AG08395 (cell line): ENCODE measurements at regions not wholly inside any gene's neighbourhood (a gene's known extent, or its start where the extent isn't known, plus 50 kb on each side); places are given as distances from the start of the nearest gene placed in this dataset.

ENCODE experiments used
- DNase-seq: peaks from one replicate; pipeline ENCODE4 v3.0.0; 2012; ENCODE audit warnings: mixed read lengths, low spot score

GRCh38 chr6:111958534-111958933 is 85.3 kb upstream of the FYN start:
- no peak for DNase-seq

GRCh38 chr6:111959766-111960165 is 86.5 kb upstream of the FYN start:
- no peak for DNase-seq

- DNase-seq, result no peak
Observed at GRCh38 chr6:111967131-111967530, 86.8 kb upstream of the CCN6 start.

GRCh38 chr6:111970426-111970825 is 83.5 kb upstream of the CCN6 start:
- no peak for DNase-seq

- no peak for DNase-seq
Observed at GRCh38 chr6:111971181-111971841, 82.6 kb upstream of the CCN6 start.

- DNase-seq, result no peak
Observed at GRCh38 chr6:111971866-111972532, 81.9 kb upstream of the CCN6 start.

- DNase-seq, result no peak
Observed at GRCh38 chr6:111972745-111973117, 81.2 kb upstream of the CCN6 start.

- peak; percentile 83 for DNase-seq
Observed at GRCh38 chr6:111973118-111973761, 80.7 kb upstream of the CCN6 start.

- no peak for DNase-seq
Observed at GRCh38 chr6:111973927-111974639, 79.8 kb upstream of the CCN6 start.

- no peak for DNase-seq
Observed at GRCh38 chr6:111975466-111975865, 78.4 kb upstream of the CCN6 start.

GRCh38 chr6:111976139-111976538 is 77.8 kb upstream of the CCN6 start:
- no peak for DNase-seq

- peak; percentile 38 for DNase-seq
Observed at GRCh38 chr6:111978532-111979149, 75.3 kb upstream of the CCN6 start.

- no peak for DNase-seq
Observed at GRCh38 chr6:111979633-111980032, 74.3 kb upstream of the CCN6 start.

GRCh38 chr6:111980143-111980542 is 73.8 kb upstream of the CCN6 start:
- DNase-seq, result peak; percentile 36

GRCh38 chr6:111980971-111981840 is 72.7 kb upstream of the CCN6 start:
- DNase-seq, result peak; percentile 32

GRCh38 chr6:111982681-111983080 is 71.2 kb upstream of the CCN6 start:
- DNase-seq, result no peak

GRCh38 chr6:111983193-111983592 is 70.7 kb upstream of the CCN6 start:
- DNase-seq, result no peak

- DNase-seq, result no peak
Observed at GRCh38 chr6:111984081-111984480, 69.8 kb upstream of the CCN6 start.

- DNase-seq, result no peak
Observed at GRCh38 chr6:111984516-111985201, 69.2 kb upstream of the CCN6 start.

GRCh38 chr6:111985202-111985731 is 68.6 kb upstream of the CCN6 start:
- peak; percentile 88 for DNase-seq
